Cardiac muscle cell (in vitro differentiated cells and primary cell): ENCODE measurements at regions not wholly inside any gene's neighbourhood (a gene's known extent, or its start where the extent isn't known, plus 50 kb on each side); places are given as distances from the start of the nearest gene placed in this dataset.

Experiments
- DNase-seq, 2 donors: peaks; one replicate each; pipeline versions ENCODE4 v3.0.0 to v3.0.0-alpha.2; 2010 to 2017; ENCODE audit warnings: low read depth in 1 of 2, low spot score in 1 of 2
- H3K27ac ChIP-seq: fragments of 200-600 bp; sonication (generic); 2 replicates; pipeline ENCODE4 v1.5.1; 2016
- H3K27me3 ChIP-seq: fragments of 200-600 bp; sonication (generic); 2 replicates; pipeline ENCODE4 v1.6.0; 2016; ENCODE audit warnings: control low read depth
- H3K36me3 ChIP-seq: fragments of 200-600 bp; sonication (generic); 2 replicates; pipeline ENCODE4 v1.5.1; 2016; ENCODE audit warnings: control low read depth
- H3K4me1 ChIP-seq: fragments of 200-600 bp; sonication (generic); 2 replicates; pipeline ENCODE4 v1.8.1; 2017; ENCODE audit warnings: low read depth, mild to moderate bottlenecking, mixed run types
- H3K4me3 ChIP-seq: fragments of 200-600 bp; sonication (generic); 2 replicates; pipeline ENCODE4 v1.5.1; 2016; ENCODE audit warnings: mild to moderate bottlenecking
- H3K9me3 ChIP-seq: fragments of 200-600 bp; sonication (generic); 2 replicates; pipeline ENCODE4 v1.5.1; 2017; ENCODE audit warnings: low read depth, mild to moderate bottlenecking, control low read depth
- TF ChIP-seq, protein P1 (sequence below): IDR thresholded peaks from 2 replicates; pipeline ENCODE4 v1.5.1; 2012; ENCODE audit warnings: low read depth, mild to moderate bottlenecking, low read length

DNA sequence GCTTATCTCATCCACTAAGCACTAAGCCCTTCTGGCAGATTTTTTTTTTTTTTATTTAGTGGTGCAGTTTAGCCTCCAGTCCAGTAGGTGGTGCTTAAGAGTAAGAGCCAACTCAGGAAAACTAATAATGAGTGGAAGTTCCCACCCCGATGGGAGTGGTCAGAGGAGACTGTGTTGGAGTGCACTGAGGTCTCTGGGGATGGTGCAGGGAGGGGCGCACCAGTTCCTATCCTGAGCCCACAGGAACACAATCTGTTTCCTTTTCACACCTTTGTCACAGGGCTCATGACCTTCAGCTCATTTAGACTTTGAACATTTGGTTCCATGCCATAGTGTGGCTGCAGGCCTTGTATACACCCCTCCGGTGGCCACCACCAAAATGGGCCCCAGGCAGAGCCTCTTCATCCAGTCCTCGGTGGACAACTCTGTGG lies 367.4 kb downstream of the SPRY2 start:
- no peaks in the 10 kb centered on the region for H3K27me3 ChIP-seq
- peaks cover 2% of the 10 kb centered on the region for H3K9me3 ChIP-seq
- no peak overlapping the region for H3K27ac ChIP-seq
- no peak overlapping the region for H3K4me3 ChIP-seq
- TF ChIP-seq, protein P1, sequence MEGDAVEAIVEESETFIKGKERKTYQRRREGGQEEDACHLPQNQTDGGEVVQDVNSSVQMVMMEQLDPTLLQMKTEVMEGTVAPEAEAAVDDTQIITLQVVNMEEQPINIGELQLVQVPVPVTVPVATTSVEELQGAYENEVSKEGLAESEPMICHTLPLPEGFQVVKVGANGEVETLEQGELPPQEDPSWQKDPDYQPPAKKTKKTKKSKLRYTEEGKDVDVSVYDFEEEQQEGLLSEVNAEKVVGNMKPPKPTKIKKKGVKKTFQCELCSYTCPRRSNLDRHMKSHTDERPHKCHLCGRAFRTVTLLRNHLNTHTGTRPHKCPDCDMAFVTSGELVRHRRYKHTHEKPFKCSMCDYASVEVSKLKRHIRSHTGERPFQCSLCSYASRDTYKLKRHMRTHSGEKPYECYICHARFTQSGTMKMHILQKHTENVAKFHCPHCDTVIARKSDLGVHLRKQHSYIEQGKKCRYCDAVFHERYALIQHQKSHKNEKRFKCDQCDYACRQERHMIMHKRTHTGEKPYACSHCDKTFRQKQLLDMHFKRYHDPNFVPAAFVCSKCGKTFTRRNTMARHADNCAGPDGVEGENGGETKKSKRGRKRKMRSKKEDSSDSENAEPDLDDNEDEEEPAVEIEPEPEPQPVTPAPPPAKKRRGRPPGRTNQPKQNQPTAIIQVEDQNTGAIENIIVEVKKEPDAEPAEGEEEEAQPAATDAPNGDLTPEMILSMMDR = peak; percentile 43
- no peaks in the 10 kb centered on the region for H3K4me1 ChIP-seq
- no peaks in the 10 kb centered on the region for H3K36me3 ChIP-seq
- DNase-seq = no peak

DNA sequence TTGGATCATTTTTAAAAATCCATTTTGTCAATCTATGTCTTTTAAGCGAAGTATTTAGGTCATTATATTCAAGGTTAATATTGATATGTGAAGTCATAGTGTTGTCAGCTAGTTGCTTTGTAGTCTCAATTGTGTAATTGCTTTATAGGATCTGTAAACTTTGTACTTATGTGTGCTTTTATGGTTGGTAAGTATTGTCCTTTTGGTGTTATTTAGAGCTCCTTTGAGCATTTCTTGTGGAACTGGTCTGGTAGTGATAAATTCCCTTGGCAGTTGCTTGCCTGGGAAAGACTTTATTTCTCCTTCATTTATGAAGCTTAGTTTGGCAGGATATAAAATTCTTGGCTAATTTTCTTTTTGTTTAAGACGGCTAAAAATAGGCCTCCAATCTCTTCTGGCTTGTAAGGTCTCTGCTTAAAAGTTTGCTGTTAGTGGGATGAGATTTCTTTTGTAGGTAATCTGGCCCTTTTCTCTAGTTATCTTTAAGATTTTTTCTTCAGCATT lies 368.8 kb downstream of the SPRY2 start:
- Histone ChIP-seq H3K4me3 (no peak overlapping the region), H3K27me3 (no peaks in the 10 kb centered on the region), H3K36me3 (no peaks in the 10 kb centered on the region), H3K9me3 (peaks cover 2% of the 10 kb centered on the region), H3K27ac (no peak overlapping the region), H3K4me1 (no peaks in the 10 kb centered on the region)
- TF ChIP-seq, protein P1 = no peak
- DNase-seq = no peak

DNA sequence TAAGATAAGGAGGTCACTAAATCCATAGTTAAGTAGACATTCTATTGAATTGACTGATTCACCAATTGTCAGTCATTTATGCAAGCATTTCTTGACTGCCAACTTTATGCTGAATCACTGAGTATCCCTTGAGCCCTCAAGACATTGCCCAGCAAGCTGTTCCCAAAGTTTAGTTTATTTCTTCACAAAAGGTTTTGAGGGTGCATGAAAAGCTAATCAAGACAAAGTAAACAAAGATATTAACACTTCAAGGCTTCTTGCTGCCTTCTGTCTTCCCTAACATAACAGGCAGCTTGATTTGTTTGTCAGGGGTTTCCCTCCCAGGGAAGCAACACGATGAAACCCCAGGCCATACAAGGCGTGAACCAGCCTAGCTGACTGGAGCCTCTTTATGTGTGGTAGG lies 374.4 kb downstream of the SPRY2 start:
- TF ChIP-seq, protein P1 = no peak
- H3K27me3 ChIP-seq = no peaks in the 10 kb centered on the region
- H3K4me3 ChIP-seq = no peak overlapping the region
- DNase-seq = no peak
- H3K27ac ChIP-seq = no peak overlapping the region
- H3K9me3 ChIP-seq = no peaks in the 10 kb centered on the region
- H3K36me3 ChIP-seq = no peaks in the 10 kb centered on the region
- no peaks in the 10 kb centered on the region for H3K4me1 ChIP-seq

- Histone ChIP-seq H3K27me3 (no peaks in the 10 kb centered on the region), H3K9me3 (no peaks in the 10 kb centered on the region), H3K4me1 (no peaks in the 10 kb centered on the region), H3K36me3 (no peaks in the 10 kb centered on the region), H3K4me3 (no peak overlapping the region), H3K27ac (no peak overlapping the region)
- TF ChIP-seq, protein P1 = no peak
- peak in 1 of 2 donors; percentile 33 for DNase-seq
Observed at GRCh38 chr13:79966059-79966458, 374.9 kb downstream of the SPRY2 start.

- Histone ChIP-seq H3K9me3 (no peaks in the 10 kb centered on the region), H3K4me3 (no peak overlapping the region), H3K27me3 (no peaks in the 10 kb centered on the region), H3K4me1 (no peaks in the 10 kb centered on the region), H3K27ac (no peak overlapping the region), H3K36me3 (no peaks in the 10 kb centered on the region)
- TF ChIP-seq, protein P1 = no peak
- DNase-seq = no peak
Observed at GRCh38 chr13:79946556-79946955, 394.4 kb downstream of the SPRY2 start.
